ENCODE measurements at regions not wholly inside any gene's neighbourhood (a gene's known extent, or its start where the extent isn't known, plus 50 kb on each side); places are given as distances from the start of the nearest gene placed in this dataset.

DNA sequence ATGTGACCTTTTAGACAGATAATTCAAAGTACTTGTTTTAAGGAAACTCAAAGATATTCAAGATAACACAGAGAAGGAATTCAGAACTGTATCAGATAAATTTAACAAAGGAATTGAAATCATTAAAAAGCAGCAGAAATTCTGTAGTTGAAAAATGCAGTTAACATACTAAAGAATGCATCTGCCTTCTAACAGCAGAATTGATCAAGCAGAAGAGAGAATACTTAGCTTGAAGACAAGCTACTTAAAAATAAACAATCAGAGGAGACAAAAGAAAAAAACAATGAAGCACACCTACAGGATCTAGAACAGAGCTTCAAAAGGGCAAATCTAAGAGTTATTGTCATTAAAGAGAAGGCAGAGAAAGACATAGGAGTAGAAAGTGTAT lies 123.0 kb upstream of the TET2 start:
- peaks cover 1% of the 10 kb centered on the region for H3K9me3 ChIP-seq (replicated peaks; ENCODE audit: control insufficient read depth, insufficient read depth, low read length)
- no peaks in the 10 kb centered on the region for H4K20me1 ChIP-seq (replicated peaks; ENCODE audit: control insufficient read depth, extremely low read depth, insufficient read depth, low read length)
- POLR2A ChIA-PET, result no interaction called here
- DNase-seq (ENCODE audit: low read depth, low spot score) (no peak), FAIRE-seq (no peak)
- CTCF ChIA-PET, result no interaction called here
- dilution Hi-C loops (cut with MboI; ENCODE audit: extremely low pct_ligation_motif_present, low sequenced_read_pairs), result no loop called here
- no TSS peak for BruUV-seq (replicated peaks)
- H3K27me3 ChIP-seq (ENCODE audit: control insufficient read depth in 2 of 2, insufficient read depth in 2 of 2, low read length in 2 of 2), result no peaks in the 10 kb centered on the region
- no peaks in the 10 kb centered on the region for H3K4me1 ChIP-seq (ENCODE audit: control insufficient read depth, extremely low read depth, insufficient read depth, low read length)
- no peak overlapping the region for H3K4me3 ChIP-seq (replicated peaks in 1 of 3; ENCODE audit: insufficient read depth in 1 of 3, low read depth in 1 of 3, low read length in 3 of 3)
- H3K27ac ChIP-seq (ENCODE audit: insufficient read depth, low read depth, low read length), result no peak overlapping the region
- no peak overlapping the region for H3K9ac ChIP-seq (replicated peaks; ENCODE audit: extremely low read depth, insufficient read depth, low read length)
- intact Hi-C loops (cut with micrococcal nuclease), result no loop called here
- no peaks in the 10 kb centered on the region for H3K9me1 ChIP-seq (replicated peaks; ENCODE audit: control insufficient read depth, extremely low read depth, insufficient read depth, low read length)
- H3K36me3 ChIP-seq (ENCODE audit: control insufficient read depth in 2 of 2, extremely low read depth in 1 of 2, insufficient read depth in 2 of 2, low read length in 2 of 2), result no peaks in the 10 kb centered on the region
- no peak overlapping the region for H3K4me2 ChIP-seq (ENCODE audit: insufficient read depth, low read length)
- no peak for TF ChIP-seq EZH2 (IDR thresholded peaks at IDR 0.05; ENCODE audit: borderline replicate concordance, low read depth, low read length, severe bottlenecking)
- no peaks in the 10 kb centered on the region for H3K79me2 ChIP-seq (ENCODE audit: control insufficient read depth, insufficient read depth, low read length)
- no peak overlapping the region for H2AFZ ChIP-seq (ENCODE audit: low read depth, low read length)

DNA sequence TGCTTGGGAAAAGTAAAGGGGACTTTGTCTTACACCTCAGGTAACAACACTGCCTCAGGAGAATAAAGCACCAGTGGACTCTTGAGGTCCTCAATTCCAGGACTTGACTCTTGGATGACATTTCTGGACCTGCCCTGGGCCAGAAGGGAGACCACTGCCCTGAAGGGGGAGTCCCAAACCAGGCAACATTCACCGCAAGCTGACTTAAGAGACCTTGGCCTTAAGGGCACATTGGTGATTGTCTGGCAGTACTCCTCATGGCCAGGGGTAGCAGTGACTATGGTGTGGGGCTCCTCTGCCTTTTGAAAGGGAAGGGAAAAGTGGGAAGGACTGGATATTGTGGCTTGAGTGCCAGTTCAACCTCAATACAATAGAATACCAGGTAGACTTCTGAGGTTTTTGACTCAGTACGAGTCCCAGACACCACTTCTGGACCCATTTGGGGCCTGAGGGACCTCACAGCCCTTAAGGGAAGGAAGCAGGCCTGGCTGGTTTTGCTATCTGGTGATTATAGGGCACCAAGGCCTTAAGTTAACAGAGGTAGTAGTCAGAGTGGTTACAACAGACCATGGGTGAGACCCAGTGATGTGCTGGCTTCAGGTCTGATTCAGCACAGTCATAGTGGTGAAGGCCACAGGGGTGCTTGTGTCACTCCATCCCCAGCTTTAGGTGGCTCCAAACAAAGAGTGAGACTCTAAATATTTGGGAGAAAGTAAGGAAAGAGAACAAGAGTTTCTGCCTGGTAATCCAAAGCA lies 121.2 kb upstream of the TET2 start:
- CTCF ChIA-PET, result no interaction called here
- Histone ChIP-seq H3K4me2 (ENCODE audit: insufficient read depth, low read length) (no peak overlapping the region), H3K4me3 (replicated peaks in 1 of 3; ENCODE audit: insufficient read depth in 1 of 3, low read depth in 1 of 3, low read length in 3 of 3) (no peak overlapping the region), H3K9me3 (replicated peaks; ENCODE audit: control insufficient read depth, insufficient read depth, low read length) (peaks cover 1% of the 10 kb centered on the region), H3K79me2 (ENCODE audit: control insufficient read depth, insufficient read depth, low read length) (no peaks in the 10 kb centered on the region), H3K27ac (ENCODE audit: insufficient read depth, low read depth, low read length) (no peak overlapping the region), H3K27me3 (ENCODE audit: control insufficient read depth in 2 of 2, insufficient read depth in 2 of 2, low read length in 2 of 2) (no peaks in the 10 kb centered on the region), H3K9ac (replicated peaks; ENCODE audit: extremely low read depth, insufficient read depth, low read length) (no peak overlapping the region), H3K36me3 (ENCODE audit: control insufficient read depth in 2 of 2, extremely low read depth in 1 of 2, insufficient read depth in 2 of 2, low read length in 2 of 2) (no peaks in the 10 kb centered on the region), H3K9me1 (replicated peaks; ENCODE audit: control insufficient read depth, extremely low read depth, insufficient read depth, low read length) (no peaks in the 10 kb centered on the region), H3K4me1 (ENCODE audit: control insufficient read depth, extremely low read depth, insufficient read depth, low read length) (no peaks in the 10 kb centered on the region), H4K20me1 (replicated peaks; ENCODE audit: control insufficient read depth, extremely low read depth, insufficient read depth, low read length) (no peaks in the 10 kb centered on the region), H2AFZ (ENCODE audit: low read depth, low read length) (no peak overlapping the region)
- intact Hi-C loops (cut with micrococcal nuclease) (no loop called here), dilution Hi-C loops (cut with MboI; ENCODE audit: extremely low pct_ligation_motif_present, low sequenced_read_pairs) (no loop called here)
- POLR2A ChIA-PET, result no interaction called here
- BruUV-seq (replicated peaks), result no TSS peak
- TF ChIP-seq, protein P1, sequence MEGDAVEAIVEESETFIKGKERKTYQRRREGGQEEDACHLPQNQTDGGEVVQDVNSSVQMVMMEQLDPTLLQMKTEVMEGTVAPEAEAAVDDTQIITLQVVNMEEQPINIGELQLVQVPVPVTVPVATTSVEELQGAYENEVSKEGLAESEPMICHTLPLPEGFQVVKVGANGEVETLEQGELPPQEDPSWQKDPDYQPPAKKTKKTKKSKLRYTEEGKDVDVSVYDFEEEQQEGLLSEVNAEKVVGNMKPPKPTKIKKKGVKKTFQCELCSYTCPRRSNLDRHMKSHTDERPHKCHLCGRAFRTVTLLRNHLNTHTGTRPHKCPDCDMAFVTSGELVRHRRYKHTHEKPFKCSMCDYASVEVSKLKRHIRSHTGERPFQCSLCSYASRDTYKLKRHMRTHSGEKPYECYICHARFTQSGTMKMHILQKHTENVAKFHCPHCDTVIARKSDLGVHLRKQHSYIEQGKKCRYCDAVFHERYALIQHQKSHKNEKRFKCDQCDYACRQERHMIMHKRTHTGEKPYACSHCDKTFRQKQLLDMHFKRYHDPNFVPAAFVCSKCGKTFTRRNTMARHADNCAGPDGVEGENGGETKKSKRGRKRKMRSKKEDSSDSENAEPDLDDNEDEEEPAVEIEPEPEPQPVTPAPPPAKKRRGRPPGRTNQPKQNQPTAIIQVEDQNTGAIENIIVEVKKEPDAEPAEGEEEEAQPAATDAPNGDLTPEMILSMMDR (IDR thresholded peaks at IDR 0.05; ENCODE audit: extremely low read depth in 1 of 2, insufficient read depth in 1 of 2, low read depth in 1 of 2, low read length in 2 of 2), result no peak
- TF ChIP-seq MYC (IDR thresholded peaks at IDR 0.05; ENCODE audit: low read depth, low read length) (no peak), JUN (IDR thresholded peaks at IDR 0.05; ENCODE audit: borderline replicate concordance, insufficient read depth, insufficient read length, low read depth) (no peak), POLR2A (IDR thresholded peaks at IDR 0.05; ENCODE audit: low read depth, low read length) (no peak), GATA2 (IDR thresholded peaks at IDR 0.05; ENCODE audit: insufficient read depth, insufficient read length, low read depth, low read length) (no peak), FOS (IDR thresholded peaks at IDR 0.05; ENCODE audit: borderline replicate concordance, insufficient read depth, low read length) (no peak), EZH2 (IDR thresholded peaks at IDR 0.05; ENCODE audit: borderline replicate concordance, low read depth, low read length, severe bottlenecking) (no peak), POLR2AphosphoS5 (IDR thresholded peaks at IDR 0.05; ENCODE audit: insufficient read depth, low read depth, low read length) (no peak)
- TF ChIP-seq, protein P2, sequence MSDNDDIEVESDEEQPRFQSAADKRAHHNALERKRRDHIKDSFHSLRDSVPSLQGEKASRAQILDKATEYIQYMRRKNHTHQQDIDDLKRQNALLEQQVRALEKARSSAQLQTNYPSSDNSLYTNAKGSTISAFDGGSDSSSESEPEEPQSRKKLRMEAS (IDR thresholded peaks at IDR 0.05; ENCODE audit: insufficient read depth, insufficient read length), result no peak
- DNase-seq (ENCODE audit: low read depth, low spot score), result no peak
- FAIRE-seq, result no peak

Data from endothelial cell of umbilical vein (primary cell).